Fibroblast of the aortic adventitia (primary cell): ENCODE measurements at regions not wholly inside any gene's neighbourhood (a gene's known extent, or its start where the extent isn't known, plus 50 kb on each side); places are given as distances from the start of the nearest gene placed in this dataset.

Source experiments
- DNase-seq: peaks from one replicate; pipeline ENCODE4 v3.0.0-alpha.2; 2010; ENCODE audit warnings: low read depth
- H3K4me3 ChIP-seq: 2 replicates; pipeline ENCODE4 v1.5.1; 2011; ENCODE audit warnings: low read depth, mild to moderate bottlenecking, control low read depth, low read length, moderate library complexity
- TF ChIP-seq, protein P1 (sequence below): IDR thresholded peaks from 2 replicates; pipeline ENCODE4 v1.5.1; 2011; ENCODE audit warnings: mild to moderate bottlenecking, low read length, control low read depth, inconsistent platforms; ENCODE audit not compliant: insufficient read depth

DNA sequence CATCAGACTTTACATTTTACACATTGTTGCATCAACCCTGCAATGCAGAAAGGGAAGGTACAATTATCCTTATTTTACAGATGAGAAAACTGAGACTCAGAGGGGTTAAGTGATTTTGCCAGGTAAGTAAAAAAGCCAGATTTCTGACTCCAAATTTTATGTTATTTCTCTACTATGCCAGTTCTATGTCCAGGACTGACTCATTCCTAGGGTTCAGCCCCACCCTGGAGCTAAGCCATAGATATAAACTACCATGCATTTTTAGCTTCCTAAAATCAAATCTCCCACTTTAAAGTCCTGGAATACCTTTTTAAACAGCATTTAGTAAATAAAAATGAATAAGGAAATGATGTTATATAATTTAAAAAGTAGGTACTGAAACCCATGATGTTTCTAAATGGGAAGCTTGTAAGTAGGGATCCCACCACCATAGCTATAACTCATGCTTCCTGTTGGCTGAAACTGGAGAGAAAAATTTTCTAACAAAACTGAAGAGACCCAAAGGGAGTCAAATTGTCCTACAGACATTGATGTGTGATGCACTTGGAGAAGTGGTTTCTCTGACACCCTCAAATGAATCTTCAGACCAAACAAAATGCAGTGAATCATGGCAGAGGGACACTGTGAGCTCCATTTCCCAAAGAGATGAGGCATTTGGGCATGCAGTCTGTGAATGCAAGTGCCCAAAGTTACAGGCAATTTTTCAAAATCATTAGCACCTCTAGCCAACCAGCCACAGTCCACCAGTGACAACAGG, 301.7 kb upstream of the UMPS start:
- TF ChIP-seq, protein P1, sequence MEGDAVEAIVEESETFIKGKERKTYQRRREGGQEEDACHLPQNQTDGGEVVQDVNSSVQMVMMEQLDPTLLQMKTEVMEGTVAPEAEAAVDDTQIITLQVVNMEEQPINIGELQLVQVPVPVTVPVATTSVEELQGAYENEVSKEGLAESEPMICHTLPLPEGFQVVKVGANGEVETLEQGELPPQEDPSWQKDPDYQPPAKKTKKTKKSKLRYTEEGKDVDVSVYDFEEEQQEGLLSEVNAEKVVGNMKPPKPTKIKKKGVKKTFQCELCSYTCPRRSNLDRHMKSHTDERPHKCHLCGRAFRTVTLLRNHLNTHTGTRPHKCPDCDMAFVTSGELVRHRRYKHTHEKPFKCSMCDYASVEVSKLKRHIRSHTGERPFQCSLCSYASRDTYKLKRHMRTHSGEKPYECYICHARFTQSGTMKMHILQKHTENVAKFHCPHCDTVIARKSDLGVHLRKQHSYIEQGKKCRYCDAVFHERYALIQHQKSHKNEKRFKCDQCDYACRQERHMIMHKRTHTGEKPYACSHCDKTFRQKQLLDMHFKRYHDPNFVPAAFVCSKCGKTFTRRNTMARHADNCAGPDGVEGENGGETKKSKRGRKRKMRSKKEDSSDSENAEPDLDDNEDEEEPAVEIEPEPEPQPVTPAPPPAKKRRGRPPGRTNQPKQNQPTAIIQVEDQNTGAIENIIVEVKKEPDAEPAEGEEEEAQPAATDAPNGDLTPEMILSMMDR: no peak
- H3K4me3 ChIP-seq: no peak overlapping the region
- DNase-seq: no peak

DNA sequence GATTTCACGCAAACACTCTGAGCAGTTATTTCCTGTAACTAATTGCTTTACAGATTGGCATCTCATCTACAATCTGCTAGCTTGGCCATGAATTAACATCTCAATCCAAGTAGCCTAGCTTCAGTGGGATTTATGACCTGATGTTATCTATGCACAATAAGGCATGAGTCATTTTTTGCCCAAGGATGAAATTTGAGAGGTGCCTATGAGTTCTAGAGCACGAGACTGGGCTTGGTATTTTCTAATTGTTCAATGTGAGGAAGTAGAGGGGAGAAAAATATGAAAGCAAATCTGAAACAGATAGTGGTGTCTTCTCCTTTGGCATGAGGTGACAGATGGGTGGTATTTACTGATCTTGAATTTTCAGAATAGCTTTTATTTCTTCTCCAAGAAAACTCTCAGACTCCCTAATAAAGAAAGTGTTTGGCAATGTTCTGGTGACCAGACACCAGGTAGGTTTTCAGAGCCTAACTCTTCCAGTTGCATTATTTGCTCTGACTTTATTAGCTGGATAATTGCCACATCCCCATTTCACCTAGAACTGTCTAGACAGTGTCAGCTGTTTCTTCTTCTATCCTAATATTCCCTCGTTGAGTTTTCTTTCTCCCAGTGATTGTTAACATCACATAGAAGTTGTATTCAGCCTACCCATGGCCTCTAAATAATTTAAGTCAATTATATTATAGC, 301.0 kb upstream of the UMPS start:
- no peak overlapping the region for H3K4me3 ChIP-seq
- TF ChIP-seq, protein P1: no peak
- DNase-seq: peak; percentile 2

DNA sequence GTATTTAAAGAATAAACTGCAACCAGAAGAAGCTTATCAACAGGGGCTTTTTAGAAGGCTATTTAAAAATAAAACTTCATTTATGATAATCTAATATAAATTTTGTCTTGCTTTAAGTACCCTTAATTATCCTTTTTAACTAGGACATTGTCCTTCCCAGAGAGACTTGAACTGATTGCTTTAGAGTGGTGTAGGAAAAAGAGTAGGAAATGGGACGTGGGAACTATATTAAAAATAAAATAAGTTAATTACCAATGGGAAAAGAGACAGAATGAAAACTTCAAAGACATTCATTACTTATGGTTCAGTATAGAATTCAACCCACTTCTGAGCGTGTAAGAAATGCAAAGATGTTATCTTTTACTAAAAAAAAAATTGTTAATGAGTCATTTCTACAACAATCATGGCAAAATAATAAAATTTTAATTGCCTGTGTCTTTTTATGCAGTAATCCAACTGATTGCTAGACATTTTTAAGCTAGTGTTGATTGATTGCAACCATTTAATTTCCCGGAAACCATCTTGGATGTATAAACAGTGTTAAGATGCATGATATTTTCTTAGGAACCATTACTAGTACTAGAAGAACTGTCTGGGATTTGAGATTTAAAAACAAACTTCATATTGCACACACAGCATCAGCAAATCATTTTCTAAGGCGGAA, 298.8 kb upstream of the UMPS start:
- TF ChIP-seq, protein P1: no peak
- DNase-seq: no peak

DNA sequence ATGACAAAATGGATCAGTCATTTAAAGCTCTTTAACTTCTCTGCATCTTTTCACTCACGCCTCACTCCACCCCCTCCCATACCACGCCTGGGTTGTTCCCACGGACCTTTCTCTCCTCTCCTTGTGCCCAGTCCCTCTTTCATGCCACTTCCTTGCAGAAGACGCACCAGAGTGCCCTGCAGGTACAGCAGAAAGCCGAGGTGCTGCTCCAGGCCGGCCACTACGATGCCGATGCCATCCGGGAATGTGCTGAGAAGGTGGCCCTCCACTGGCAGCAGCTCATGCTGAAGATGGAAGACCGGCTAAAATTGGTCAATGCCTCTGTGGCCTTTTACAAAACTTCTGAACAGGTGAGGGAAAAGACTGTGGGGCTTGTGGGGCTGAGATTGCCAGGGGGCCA, 296.1 kb upstream of the UMPS start:
- TF ChIP-seq, protein P1: no peak
- no peak for DNase-seq
- no peak overlapping the region for H3K4me3 ChIP-seq

More for the DNA sequence above, 298.8 kb upstream of the UMPS start:
- no peak overlapping the region for H3K4me3 ChIP-seq

DNA sequence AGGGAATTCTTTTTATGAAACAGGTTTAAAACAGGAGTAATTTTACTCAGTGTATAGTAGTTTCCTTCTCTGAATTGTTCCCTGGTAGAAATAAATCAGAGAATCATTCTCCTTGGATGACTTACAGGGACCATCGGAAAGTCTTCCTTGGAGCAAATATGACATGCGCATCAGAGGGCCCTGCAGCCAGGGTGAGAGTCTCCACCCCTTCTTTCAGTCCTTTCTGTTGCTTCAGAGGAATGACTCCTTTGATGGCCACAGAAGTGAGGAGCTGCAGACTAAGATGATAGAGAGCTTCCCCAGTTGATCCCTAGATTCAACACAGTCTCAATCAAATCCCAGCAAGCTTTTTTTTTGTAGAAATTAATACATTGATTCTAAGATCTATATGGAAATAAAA, 294.8 kb upstream of the UMPS start:
- DNase-seq: no peak
- TF ChIP-seq, protein P1: no peak
- H3K4me3 ChIP-seq: no peak overlapping the region

DNA sequence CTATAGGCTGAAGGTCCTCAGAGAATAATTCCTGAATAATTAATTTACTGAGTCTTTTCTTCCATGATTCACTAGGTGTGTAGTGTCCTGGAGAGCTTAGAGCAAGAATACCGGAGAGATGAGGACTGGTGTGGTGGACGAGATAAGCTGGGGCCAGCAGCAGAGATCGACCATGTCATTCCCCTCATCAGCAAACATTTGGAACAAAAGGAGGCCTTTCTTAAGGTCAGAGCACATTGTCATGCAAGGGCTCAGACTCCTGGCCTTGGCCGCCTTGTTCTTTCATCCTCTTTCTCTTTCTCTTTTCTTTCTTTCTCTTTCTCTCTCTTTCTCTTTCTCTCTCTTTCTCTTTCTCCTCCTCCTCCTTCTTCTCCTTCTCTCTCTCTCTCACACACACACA, 291.4 kb upstream of the UMPS start:
- TF ChIP-seq, protein P1: no peak
- no peak for DNase-seq
- no peak overlapping the region for H3K4me3 ChIP-seq
